SK-N-SH treated with all-trans-retinoic acid at 6 μM for 48 hours (cell line): ENCODE measurements at regions not wholly inside any gene's neighbourhood (a gene's known extent, or its start where the extent isn't known, plus 50 kb on each side); places are given as distances from the start of the nearest gene placed in this dataset.
A peak's percentile ranks its signal among the peaks of the same experiment; 100 is the strongest.

Source experiments
- ATAC-seq: fragments of 200-7000 bp; cut with Tn5 transposase; 3 replicates; pipeline ENCODE4 v1.9.1; 2020; ENCODE audit warnings: mild to moderate bottlenecking, moderate library complexity
- ARNTL ChIP-seq: fragments of 450-650 bp; formaldehyde crosslinking; IDR thresholded peaks from 2 replicates; pipeline ENCODE4 v1.5.0; 2020; ENCODE audit warnings: low read depth, mild to moderate bottlenecking, moderate library complexity, borderline replicate concordance
- BACH2 ChIP-seq: fragments of 250-450 bp; sonication (Bioruptor Pico); IDR thresholded peaks from 2 replicates; pipeline ENCODE4 v1.9.0; 2021; ENCODE audit warnings: mild to moderate bottlenecking, borderline replicate concordance
- CREB5 ChIP-seq: fragments of 250-450 bp; sonication (Bioruptor Pico); IDR thresholded peaks from 2 replicates; pipeline ENCODE4 v1.5.1; 2020; ENCODE audit warnings: low read depth, mild to moderate bottlenecking, moderate library complexity
- CSDC2 ChIP-seq: fragments of 250-450 bp; sonication (Bioruptor Pico); IDR thresholded peaks from 2 replicates; pipeline ENCODE4 v1.5.0; 2020; ENCODE audit warnings: mild to moderate bottlenecking, moderate library complexity
- ESRRG ChIP-seq: fragments of 250-450 bp; sonication (Bioruptor Pico); IDR thresholded peaks from 2 replicates; pipeline ENCODE4 v1.6.1; 2021; ENCODE audit warnings: mild to moderate bottlenecking
- GLIS3 ChIP-seq: fragments of 250-450 bp; sonication (Bioruptor Pico); IDR thresholded peaks from 2 replicates; pipeline ENCODE4 v1.5.0; 2020; ENCODE audit warnings: mild to moderate bottlenecking, moderate library complexity
- ISL1 ChIP-seq: fragments of 250-450 bp; sonication (Bioruptor Pico); IDR thresholded peaks from 2 replicates; pipeline ENCODE4 v2.1.2; 2022; ENCODE audit warnings: mild to moderate bottlenecking, moderate library complexity
- OSR1 ChIP-seq: fragments of 250-450 bp; sonication (Bioruptor Pico); IDR thresholded peaks from 2 replicates; pipeline ENCODE4 v1.8.0; 2022; ENCODE audit warnings: moderate library complexity, mild to moderate bottlenecking, inconsistent platforms
- POU6F1 ChIP-seq: fragments of 250-450 bp; sonication (Bioruptor Pico); IDR thresholded peaks from 2 replicates; pipeline ENCODE4 v1.8.0; 2021; ENCODE audit warnings: low read depth, mild to moderate bottlenecking, moderate library complexity, borderline replicate concordance
- PPARA ChIP-seq: fragments of 250-450 bp; sonication (Bioruptor Pico); IDR thresholded peaks from 2 replicates; pipeline ENCODE4 v1.5.0; 2020; ENCODE audit warnings: mild to moderate bottlenecking, borderline replicate concordance
- RARB ChIP-seq: fragments of 250-450 bp; sonication (Bioruptor Pico); IDR thresholded peaks from 2 replicates; pipeline ENCODE4 v1.8.0; 2021; ENCODE audit warnings: mild to moderate bottlenecking, moderate library complexity
- TCF4 ChIP-seq: fragments of 250-450 bp; sonication (Bioruptor Pico); IDR thresholded peaks from 2 replicates; pipeline ENCODE4 v1.8.0; 2021; ENCODE audit warnings: mild to moderate bottlenecking, moderate library complexity, borderline replicate concordance
- TOX ChIP-seq: fragments of 250-450 bp; sonication (Bioruptor Pico); IDR thresholded peaks from 2 replicates; pipeline ENCODE4 v1.8.0; 2021; ENCODE audit warnings: mild to moderate bottlenecking, moderate library complexity, borderline replicate concordance
- TSHZ2 ChIP-seq: fragments of 250-450 bp; sonication (Bioruptor Pico); IDR thresholded peaks from 2 replicates; pipeline ENCODE4 v1.5.0; 2020; ENCODE audit warnings: mild to moderate bottlenecking, moderate library complexity
- ZFP3 ChIP-seq: fragments of 250-450 bp; sonication (Bioruptor Pico); IDR thresholded peaks from 2 replicates; pipeline ENCODE4 v1.5.0; 2020; ENCODE audit warnings: mild to moderate bottlenecking, moderate library complexity
- ZFP30 ChIP-seq: fragments of 450-650 bp; formaldehyde crosslinking; IDR thresholded peaks from 2 replicates; pipeline ENCODE4 v1.5.0; 2022; ENCODE audit warnings: mild to moderate bottlenecking, moderate library complexity
- ZNF565 ChIP-seq: fragments of 450-650 bp; formaldehyde crosslinking; conservative IDR thresholded peaks from 2 replicates; pipeline ENCODE4 v1.5.0; 2020; ENCODE audit warnings: low read depth, mild to moderate bottlenecking, moderate library complexity
- ZNF70 ChIP-seq: fragments of 450-650 bp; formaldehyde crosslinking; IDR thresholded peaks from 2 replicates; pipeline ENCODE4 v1.5.0; 2020; ENCODE audit warnings: mild to moderate bottlenecking, moderate library complexity
- TF ChIP-seq, protein P1 (sequence below): fragments of 250-450 bp; sonication (Bioruptor Pico); IDR thresholded peaks from 2 replicates; pipeline ENCODE4 v1.5.1; 2021; ENCODE audit warnings: mild to moderate bottlenecking, moderate library complexity
- TF ChIP-seq, protein P2 (sequence below): fragments of 250-450 bp; sonication (Bioruptor Pico); IDR thresholded peaks from 2 replicates; pipeline ENCODE4 v1.8.0; 2020; ENCODE audit warnings: mild to moderate bottlenecking, moderate library complexity, borderline replicate concordance

DNA sequence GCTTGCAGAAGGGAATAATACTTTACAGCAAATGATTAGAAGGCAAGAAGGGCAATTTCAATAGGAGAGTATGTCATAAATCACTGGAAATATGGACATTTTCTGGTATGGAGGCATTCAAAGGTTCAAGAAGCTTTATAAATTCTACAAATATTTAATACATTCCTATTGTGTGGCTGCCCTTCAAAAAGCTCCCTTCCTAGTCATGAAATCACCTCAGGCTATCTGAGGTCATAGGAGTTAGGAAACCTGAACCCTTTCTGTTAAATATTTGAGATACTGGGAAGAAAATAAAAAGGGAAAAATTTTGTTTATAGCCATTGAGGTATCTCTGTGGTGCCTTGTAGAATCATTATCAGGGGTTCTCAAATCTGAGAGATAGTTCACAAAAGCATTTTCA, 316.8 kb upstream of the EMCN start:
- TF ChIP-seq GLIS3 = no peak
- no peak for TF ChIP-seq TCF4 (CRISPR knock-in tag)
- no peak for TF ChIP-seq ZNF565 (CRISPR knock-in tag)
- TF ChIP-seq, protein P1, sequence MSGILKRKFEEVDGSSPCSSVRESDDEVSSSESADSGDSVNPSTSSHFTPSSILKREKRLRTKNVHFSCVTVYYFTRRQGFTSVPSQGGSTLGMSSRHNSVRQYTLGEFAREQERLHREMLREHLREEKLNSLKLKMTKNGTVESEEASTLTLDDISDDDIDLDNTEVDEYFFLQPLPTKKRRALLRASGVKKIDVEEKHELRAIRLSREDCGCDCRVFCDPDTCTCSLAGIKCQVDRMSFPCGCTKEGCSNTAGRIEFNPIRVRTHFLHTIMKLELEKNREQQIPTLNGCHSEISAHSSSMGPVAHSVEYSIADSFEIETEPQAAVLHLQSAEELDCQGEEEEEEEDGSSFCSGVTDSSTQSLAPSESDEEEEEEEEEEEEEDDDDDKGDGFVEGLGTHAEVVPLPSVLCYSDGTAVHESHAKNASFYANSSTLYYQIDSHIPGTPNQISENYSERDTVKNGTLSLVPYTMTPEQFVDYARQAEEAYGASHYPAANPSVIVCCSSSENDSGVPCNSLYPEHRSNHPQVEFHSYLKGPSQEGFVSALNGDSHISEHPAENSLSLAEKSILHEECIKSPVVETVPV = no peak
- TF ChIP-seq ARNTL (CRISPR knock-in tag) = no peak
- TF ChIP-seq CSDC2 (CRISPR knock-in tag) = no peak
- no peak for TF ChIP-seq TSHZ2 (CRISPR knock-in tag)
- no peak for ATAC-seq

DNA sequence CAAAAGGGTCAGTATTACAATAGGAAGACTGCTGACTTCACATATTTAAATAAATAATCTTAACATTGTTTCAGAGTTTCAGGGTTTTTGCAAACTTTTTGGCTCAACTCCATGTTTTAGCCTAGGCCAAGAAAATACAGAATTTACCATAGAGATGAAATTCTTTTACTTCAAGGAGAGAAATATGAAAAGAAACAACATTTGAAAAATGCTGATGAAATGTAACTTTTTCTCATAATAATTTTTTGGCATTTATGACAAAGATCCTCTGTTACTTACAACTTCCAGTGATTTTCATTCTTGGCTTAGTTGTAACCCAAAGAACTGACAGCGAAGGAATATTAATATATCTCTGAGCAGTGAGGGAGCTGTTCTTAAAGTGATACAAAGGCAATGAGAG, 316.1 kb upstream of the EMCN start:
- ATAC-seq = no peak
- TF ChIP-seq ZNF565 (CRISPR knock-in tag) (no peak), ZFP30 (no peak), ISL1 (CRISPR knock-in tag) (no peak), ZNF70 (CRISPR knock-in tag) (no peak), PPARA (CRISPR knock-in tag) (no peak), TOX (CRISPR knock-in tag) (no peak), ESRRG (CRISPR knock-in tag) (no peak), POU6F1 (CRISPR knock-in tag) (no peak)
- TF ChIP-seq, protein P1 = no peak
- TF ChIP-seq, protein P2, sequence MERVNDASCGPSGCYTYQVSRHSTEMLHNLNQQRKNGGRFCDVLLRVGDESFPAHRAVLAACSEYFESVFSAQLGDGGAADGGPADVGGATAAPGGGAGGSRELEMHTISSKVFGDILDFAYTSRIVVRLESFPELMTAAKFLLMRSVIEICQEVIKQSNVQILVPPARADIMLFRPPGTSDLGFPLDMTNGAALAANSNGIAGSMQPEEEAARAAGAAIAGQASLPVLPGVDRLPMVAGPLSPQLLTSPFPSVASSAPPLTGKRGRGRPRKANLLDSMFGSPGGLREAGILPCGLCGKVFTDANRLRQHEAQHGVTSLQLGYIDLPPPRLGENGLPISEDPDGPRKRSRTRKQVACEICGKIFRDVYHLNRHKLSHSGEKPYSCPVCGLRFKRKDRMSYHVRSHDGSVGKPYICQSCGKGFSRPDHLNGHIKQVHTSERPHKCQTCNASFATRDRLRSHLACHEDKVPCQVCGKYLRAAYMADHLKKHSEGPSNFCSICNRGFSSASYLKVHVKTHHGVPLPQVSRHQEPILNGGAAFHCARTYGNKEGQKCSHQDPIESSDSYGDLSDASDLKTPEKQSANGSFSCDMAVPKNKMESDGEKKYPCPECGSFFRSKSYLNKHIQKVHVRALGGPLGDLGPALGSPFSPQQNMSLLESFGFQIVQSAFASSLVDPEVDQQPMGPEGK (CRISPR knock-in tag) = no peak

- ATAC-seq = peak; percentile 67
- no peak for TF ChIP-seq TOX (CRISPR knock-in tag)
- TF ChIP-seq, protein P2 (CRISPR knock-in tag) = no peak
- TF ChIP-seq ESRRG (CRISPR knock-in tag) = no peak
- no peak for TF ChIP-seq TSHZ2 (CRISPR knock-in tag)
- no peak for TF ChIP-seq RARB
- TF ChIP-seq ARNTL (CRISPR knock-in tag) = no peak
- no peak for TF ChIP-seq ISL1 (CRISPR knock-in tag)
- TF ChIP-seq PPARA (CRISPR knock-in tag) = no peak
- TF ChIP-seq BACH2 (CRISPR knock-in tag) = no peak
- no peak for TF ChIP-seq CREB5 (CRISPR knock-in tag)
- TF ChIP-seq ZNF70 (CRISPR knock-in tag) = no peak
- TF ChIP-seq ZFP30 = no peak
- no peak for TF ChIP-seq CSDC2 (CRISPR knock-in tag)
- TF ChIP-seq ZFP3 = no peak
- TF ChIP-seq OSR1 = no peak
Observed at GRCh38 chr4:100828986-100829685, 311.3 kb upstream of the EMCN start.
